ENCODE measurements at regions not wholly inside any gene's neighbourhood (a gene's known extent, or its start where the extent isn't known, plus 50 kb on each side); places are given as distances from the start of the nearest gene placed in this dataset.

DNA sequence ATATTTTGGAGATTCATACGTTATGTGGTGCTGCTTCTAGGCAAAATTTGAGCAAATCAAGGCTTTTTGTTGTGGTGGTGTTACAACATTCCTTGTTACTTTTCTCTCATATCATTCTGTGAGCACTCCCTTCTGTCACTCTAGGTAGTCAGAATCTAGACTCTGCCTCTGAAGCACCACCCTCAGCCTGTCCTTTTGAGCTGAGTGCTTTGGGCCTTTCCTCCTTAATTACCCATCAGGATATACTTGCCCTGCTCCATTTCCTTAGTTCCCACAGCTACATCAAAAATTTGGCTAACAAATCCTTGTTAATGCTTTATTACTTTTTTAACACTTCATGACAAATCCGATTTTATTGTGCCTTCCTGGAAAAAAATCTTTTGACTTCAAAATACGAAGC is 289.6 kb downstream of the CALCRL start:
- TF ChIP-seq, protein P1, sequence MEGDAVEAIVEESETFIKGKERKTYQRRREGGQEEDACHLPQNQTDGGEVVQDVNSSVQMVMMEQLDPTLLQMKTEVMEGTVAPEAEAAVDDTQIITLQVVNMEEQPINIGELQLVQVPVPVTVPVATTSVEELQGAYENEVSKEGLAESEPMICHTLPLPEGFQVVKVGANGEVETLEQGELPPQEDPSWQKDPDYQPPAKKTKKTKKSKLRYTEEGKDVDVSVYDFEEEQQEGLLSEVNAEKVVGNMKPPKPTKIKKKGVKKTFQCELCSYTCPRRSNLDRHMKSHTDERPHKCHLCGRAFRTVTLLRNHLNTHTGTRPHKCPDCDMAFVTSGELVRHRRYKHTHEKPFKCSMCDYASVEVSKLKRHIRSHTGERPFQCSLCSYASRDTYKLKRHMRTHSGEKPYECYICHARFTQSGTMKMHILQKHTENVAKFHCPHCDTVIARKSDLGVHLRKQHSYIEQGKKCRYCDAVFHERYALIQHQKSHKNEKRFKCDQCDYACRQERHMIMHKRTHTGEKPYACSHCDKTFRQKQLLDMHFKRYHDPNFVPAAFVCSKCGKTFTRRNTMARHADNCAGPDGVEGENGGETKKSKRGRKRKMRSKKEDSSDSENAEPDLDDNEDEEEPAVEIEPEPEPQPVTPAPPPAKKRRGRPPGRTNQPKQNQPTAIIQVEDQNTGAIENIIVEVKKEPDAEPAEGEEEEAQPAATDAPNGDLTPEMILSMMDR (IDR thresholded peaks at IDR 0.05): no peak
- Histone ChIP-seq H3K9me3 (ENCODE audit: control insufficient read depth, insufficient read depth, low read length) (no peaks in the 10 kb centered on the region), H3K36me3 (ENCODE audit: control insufficient read depth, insufficient read depth, low read length) (no peaks in the 10 kb centered on the region), H3K27ac (ENCODE audit: low read length) (no peak overlapping the region), H3K4me1 (ENCODE audit: control insufficient read depth, insufficient read depth, low read length) (no peaks in the 10 kb centered on the region), H3K4me3 (ENCODE audit: low read length) (no peak overlapping the region), H3K27me3 (ENCODE audit: control insufficient read depth, insufficient read depth, low read length) (no peaks in the 10 kb centered on the region)
- peaks cover 7% of the 10 kb centered on the region for H3K36me3 Mint-ChIP-seq
- H3K9me3 Mint-ChIP-seq: peaks cover 8 to 19% of the 10 kb centered on the region in 2 donors
- H3K27me3 Mint-ChIP-seq (ENCODE audit: low read depth in 2 of 2): no peaks in the 10 kb centered on the region
- DNase-seq (no peak), ATAC-seq (no peak)
- no peak overlapping the region for H3K4me3 Mint-ChIP-seq
- WGBS (ENCODE audit: insufficient coverage): no CpG with 5 or more reads among the region's 3 CpGs
- no peak overlapping the region for H3K27ac Mint-ChIP-seq
- intact Hi-C loops (cut with micrococcal nuclease): no loop called here
- H3K4me1 Mint-ChIP-seq: no peaks in the 10 kb centered on the region

DNA sequence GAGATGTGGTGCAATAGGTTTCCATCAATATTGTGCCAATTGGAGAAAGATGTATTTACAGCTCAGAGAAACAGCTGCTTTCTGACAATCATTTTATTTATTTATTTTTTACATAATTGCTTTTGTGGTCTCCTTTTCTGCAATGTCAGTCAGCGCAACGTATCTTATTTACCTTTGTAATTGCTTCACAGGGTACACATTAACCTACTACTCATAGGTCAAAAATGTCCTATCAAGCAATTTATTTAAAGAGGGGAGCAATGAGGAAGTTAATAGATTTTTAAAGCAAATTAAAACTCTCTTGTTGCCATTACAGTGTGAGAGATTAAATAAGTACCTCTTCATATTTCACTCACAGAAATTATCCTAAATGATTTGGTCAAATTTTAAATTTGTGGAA is 291.0 kb downstream of the CALCRL start:
- H3K27ac ChIP-seq (ENCODE audit: low read length): no peak overlapping the region
- DNase-seq (no peak), ATAC-seq (no peak)
- no peak overlapping the region for H3K4me3 ChIP-seq (ENCODE audit: low read length)
- TF ChIP-seq, protein P1 (IDR thresholded peaks at IDR 0.05): no peak
- intact Hi-C loops (cut with micrococcal nuclease): no loop called here
- no peaks in the 10 kb centered on the region for H3K36me3 ChIP-seq (ENCODE audit: control insufficient read depth, insufficient read depth, low read length)
- Mint-ChIP-seq H3K9me3 (peaks cover 8 to 21% of the 10 kb centered on the region in 2 donors), H3K4me1 (no peaks in the 10 kb centered on the region), H3K27ac (no peak overlapping the region), H3K4me3 (no peak overlapping the region), H3K27me3 (ENCODE audit: low read depth in 2 of 2) (no peaks in the 10 kb centered on the region), H3K36me3 (peaks cover 7% of the 10 kb centered on the region)
- H3K27me3 ChIP-seq (ENCODE audit: control insufficient read depth, insufficient read depth, low read length): no peaks in the 10 kb centered on the region
- H3K4me1 ChIP-seq (ENCODE audit: control insufficient read depth, insufficient read depth, low read length): no peaks in the 10 kb centered on the region
- WGBS (ENCODE audit: insufficient coverage): 82% methylated on average over 2 of the region's 2 CpGs
- H3K9me3 ChIP-seq (ENCODE audit: control insufficient read depth, insufficient read depth, low read length): no peaks in the 10 kb centered on the region

DNA sequence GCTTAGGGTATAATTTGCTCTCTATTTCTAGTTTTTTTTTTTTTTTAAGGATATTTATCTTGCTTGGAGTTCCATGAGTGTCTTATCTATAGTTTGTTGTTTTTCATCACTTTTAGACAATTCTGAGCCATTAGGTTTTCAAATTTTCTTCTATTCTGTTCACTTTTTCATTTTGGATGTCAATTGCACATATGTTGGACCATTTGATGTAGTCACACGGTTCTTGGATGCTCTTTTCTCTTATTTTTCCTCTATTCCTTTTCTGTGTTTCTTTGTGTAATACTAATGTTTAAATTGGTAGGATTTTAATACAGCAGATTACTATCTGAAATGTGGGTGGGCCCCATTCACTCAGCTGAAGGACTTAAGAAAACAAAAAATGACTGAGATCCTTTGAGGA is 292.6 kb downstream of the CALCRL start:
- H3K4me1 Mint-ChIP-seq: no peaks in the 10 kb centered on the region
- H3K27ac Mint-ChIP-seq: no peak overlapping the region
- intact Hi-C loops (cut with micrococcal nuclease): no loop called here
- H3K4me3 Mint-ChIP-seq: no peak overlapping the region
- no peaks in the 10 kb centered on the region for H3K27me3 ChIP-seq (ENCODE audit: control insufficient read depth, insufficient read depth, low read length)
- no peaks in the 10 kb centered on the region for H3K36me3 ChIP-seq (ENCODE audit: control insufficient read depth, insufficient read depth, low read length)
- H3K27ac ChIP-seq (ENCODE audit: low read length): no peak overlapping the region
- peaks cover 6 to 21% of the 10 kb centered on the region in 2 donors for H3K9me3 Mint-ChIP-seq
- H3K4me3 ChIP-seq (ENCODE audit: low read length): no peak overlapping the region
- no peaks in the 10 kb centered on the region for H3K9me3 ChIP-seq (ENCODE audit: control insufficient read depth, insufficient read depth, low read length)
- TF ChIP-seq, protein P1 (IDR thresholded peaks at IDR 0.05): no peak
- no peaks in the 10 kb centered on the region for H3K4me1 ChIP-seq (ENCODE audit: control insufficient read depth, insufficient read depth, low read length)
- H3K36me3 Mint-ChIP-seq: peaks cover 7% of the 10 kb centered on the region
- no peak for ATAC-seq
- no peak for DNase-seq
- no CpG with 5 or more reads among the region's 1 CpG for WGBS (ENCODE audit: insufficient coverage)
- H3K27me3 Mint-ChIP-seq (ENCODE audit: low read depth in 2 of 2): no peaks in the 10 kb centered on the region

DNA sequence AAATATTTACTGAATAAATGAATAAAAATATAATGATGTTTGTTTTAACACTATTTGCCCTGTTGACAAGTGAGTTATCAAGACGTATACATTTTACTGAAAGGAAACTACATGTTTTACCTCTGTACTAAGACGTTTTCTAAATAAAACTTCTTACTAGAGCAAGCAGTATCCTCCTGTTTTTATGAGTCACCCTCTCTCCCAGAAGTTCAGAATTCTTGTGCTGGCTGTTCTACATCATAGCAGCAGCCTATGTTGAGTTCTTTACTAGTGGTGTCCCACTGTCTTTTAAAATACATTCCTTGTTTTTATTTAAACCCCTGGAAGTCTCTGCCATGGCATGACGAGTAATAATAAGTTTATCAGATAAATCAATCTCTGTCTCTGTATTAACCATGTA is 297.4 kb downstream of the CALCRL start:
- intact Hi-C loops (cut with micrococcal nuclease): no loop called here
- Histone ChIP-seq H3K4me1 (ENCODE audit: control insufficient read depth, insufficient read depth, low read length) (no peaks in the 10 kb centered on the region), H3K4me3 (ENCODE audit: low read length) (no peak overlapping the region), H3K9me3 (ENCODE audit: control insufficient read depth, insufficient read depth, low read length) (no peaks in the 10 kb centered on the region), H3K36me3 (ENCODE audit: control insufficient read depth, insufficient read depth, low read length) (no peaks in the 10 kb centered on the region), H3K27ac (ENCODE audit: low read length) (no peak overlapping the region), H3K27me3 (ENCODE audit: control insufficient read depth, insufficient read depth, low read length) (no peaks in the 10 kb centered on the region)
- Mint-ChIP-seq H3K27me3 (ENCODE audit: low read depth in 2 of 2) (no peaks in the 10 kb centered on the region), H3K4me1 (no peaks in the 10 kb centered on the region), H3K36me3 (peaks cover 5% of the 10 kb centered on the region), H3K9me3 (peaks cover 4 to 16% of the 10 kb centered on the region in 2 donors), H3K27ac (no peak overlapping the region), H3K4me3 (no peak overlapping the region)
- WGBS (ENCODE audit: insufficient coverage): 78% methylated on average over 2 of the region's 3 CpGs
- ATAC-seq (no peak), DNase-seq (no peak)
- TF ChIP-seq, protein P1 (IDR thresholded peaks at IDR 0.05): no peak

Data from natural killer cell (primary cell).